ENCODE measurements at regions not wholly inside any gene's neighbourhood (a gene's known extent, or its start where the extent isn't known, plus 50 kb on each side); places are given as distances from the start of the nearest gene placed in this dataset.

DNA sequence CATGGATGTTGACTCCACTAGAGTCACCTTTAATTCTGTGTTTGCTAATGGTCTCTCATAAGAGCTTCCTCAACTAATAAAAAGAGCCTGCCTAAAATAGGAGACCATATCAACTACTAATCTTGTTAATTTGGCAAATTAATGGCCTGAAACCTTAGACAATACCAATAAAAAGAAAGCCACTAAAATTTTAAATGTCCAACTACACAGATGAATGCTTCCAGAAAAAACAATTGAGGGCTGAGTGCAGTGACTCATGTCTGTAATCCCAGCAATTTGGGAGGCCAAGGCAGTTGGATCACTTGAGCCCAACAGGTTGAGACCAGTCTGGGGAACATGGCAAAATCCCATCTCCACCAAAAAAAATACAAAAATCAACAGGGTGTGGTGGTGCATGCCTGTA is 230.9 kb downstream of the NSUN3 start:
- Mint-ChIP-seq H3K9me3 (no peaks in the 10 kb centered on the region), H3K4me3 (no peak overlapping the region), H3K27me3 (ENCODE audit: low read depth) (no peaks in the 10 kb centered on the region), H3K27ac (no peak overlapping the region), H3K36me3 (ENCODE audit: low read depth) (no peaks in the 10 kb centered on the region), H3K4me1 (ENCODE audit: low read depth) (no peaks in the 10 kb centered on the region)
- DNase-seq (ENCODE audit: low spot score) = no peak

DNA sequence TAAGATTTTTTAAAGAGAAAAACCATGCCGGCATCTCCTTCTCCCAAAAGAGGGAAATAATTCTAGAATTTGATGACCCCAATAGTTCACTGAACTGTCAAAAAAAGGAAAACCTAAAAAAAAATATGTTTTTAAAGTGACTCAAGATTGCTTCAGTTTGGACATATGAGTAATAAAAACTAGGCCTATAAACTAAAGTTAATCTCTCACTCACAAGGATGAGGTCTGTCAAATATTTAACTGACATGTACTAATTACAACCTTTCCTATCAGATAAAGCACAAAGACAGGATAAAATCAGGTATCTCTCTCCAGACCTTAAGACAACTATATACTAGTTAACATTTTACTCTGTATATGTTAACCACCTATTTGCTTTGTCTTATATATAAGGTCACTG is 231.9 kb downstream of the NSUN3 start:
- Mint-ChIP-seq H3K4me3 (no peak overlapping the region), H3K27ac (no peak overlapping the region), H3K27me3 (ENCODE audit: low read depth) (no peaks in the 10 kb centered on the region), H3K4me1 (ENCODE audit: low read depth) (no peaks in the 10 kb centered on the region), H3K36me3 (ENCODE audit: low read depth) (no peaks in the 10 kb centered on the region), H3K9me3 (no peaks in the 10 kb centered on the region)
- DNase-seq (ENCODE audit: low spot score) = no peak

DNA sequence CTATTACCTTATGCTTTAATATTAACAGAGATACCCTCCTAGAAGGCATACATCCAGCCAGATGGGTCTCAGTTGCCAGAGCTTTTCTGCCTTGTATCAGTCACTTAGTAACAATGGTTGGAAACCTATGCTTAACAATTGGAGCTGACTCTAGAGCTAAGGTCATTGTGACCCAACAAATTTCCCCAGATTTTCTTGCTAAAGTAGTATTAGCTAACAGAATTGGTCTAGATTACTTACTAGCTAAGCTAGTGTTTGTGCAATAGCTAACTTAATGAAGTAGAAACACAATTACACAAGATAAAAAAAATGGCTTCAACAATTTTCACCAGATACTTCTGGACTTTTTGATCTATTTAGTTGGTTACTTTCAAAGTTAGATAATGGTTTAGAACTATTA is 236.9 kb downstream of the NSUN3 start:
- DNase-seq (ENCODE audit: low spot score) = no peak
- Mint-ChIP-seq H3K4me1 (ENCODE audit: low read depth) (no peaks in the 10 kb centered on the region), H3K36me3 (ENCODE audit: low read depth) (no peaks in the 10 kb centered on the region), H3K27ac (no peak overlapping the region), H3K27me3 (ENCODE audit: low read depth) (no peaks in the 10 kb centered on the region), H3K9me3 (no peaks in the 10 kb centered on the region), H3K4me3 (no peak overlapping the region)

DNA sequence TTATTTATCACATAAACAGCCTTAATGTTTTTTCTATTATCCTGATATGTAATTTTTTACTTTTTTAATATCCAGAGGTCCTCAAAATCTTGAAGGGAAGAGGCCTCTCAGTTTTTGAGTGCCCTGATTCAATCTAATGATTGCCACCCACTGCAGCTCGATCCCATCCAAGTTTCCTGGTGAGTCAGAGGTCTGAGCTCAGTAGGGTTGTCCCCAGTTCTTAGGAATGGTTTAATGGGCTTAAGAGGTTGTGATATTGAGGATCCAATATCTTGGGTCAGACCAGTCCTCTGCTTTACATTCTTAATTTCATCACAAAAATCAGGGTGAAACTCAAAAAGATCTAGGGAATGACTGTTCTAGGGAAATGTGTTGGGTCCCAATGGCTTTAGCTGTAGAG is 238.5 kb downstream of the NSUN3 start:
- Mint-ChIP-seq H3K27me3 (ENCODE audit: low read depth) (no peaks in the 10 kb centered on the region), H3K4me1 (ENCODE audit: low read depth) (no peaks in the 10 kb centered on the region), H3K27ac (no peak overlapping the region), H3K4me3 (no peak overlapping the region), H3K9me3 (no peaks in the 10 kb centered on the region), H3K36me3 (ENCODE audit: low read depth) (no peaks in the 10 kb centered on the region)
- DNase-seq (ENCODE audit: low spot score) = no peak

DNA sequence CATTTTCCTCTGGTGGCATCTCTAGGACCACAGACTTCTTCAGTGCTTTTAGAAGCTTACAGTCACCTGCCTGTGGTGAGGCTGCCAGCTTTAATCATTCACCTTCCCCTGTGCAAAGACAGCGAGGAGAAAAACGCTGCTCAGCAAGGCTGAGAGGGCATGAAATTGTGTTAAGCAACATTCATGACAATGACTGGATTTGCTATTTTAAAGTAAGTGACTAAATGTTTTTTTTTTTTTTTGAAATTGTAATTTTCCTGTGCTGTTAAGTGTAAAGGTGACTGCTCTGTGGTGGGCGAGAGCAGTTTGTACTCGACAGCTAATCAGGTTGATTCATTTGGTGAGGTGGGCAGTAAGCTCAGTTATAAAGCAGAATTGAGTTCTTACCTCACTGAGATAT is 240.4 kb downstream of the NSUN3 start:
- H3K27me3 Mint-ChIP-seq (ENCODE audit: low read depth) = no peaks in the 10 kb centered on the region
- no peak overlapping the region for H3K27ac Mint-ChIP-seq
- no peak for DNase-seq (ENCODE audit: low spot score)
- H3K9me3 Mint-ChIP-seq = no peaks in the 10 kb centered on the region
- H3K36me3 Mint-ChIP-seq (ENCODE audit: low read depth) = no peaks in the 10 kb centered on the region
- H3K4me1 Mint-ChIP-seq (ENCODE audit: low read depth) = no peaks in the 10 kb centered on the region
- no peak overlapping the region for H3K4me3 Mint-ChIP-seq

DNA sequence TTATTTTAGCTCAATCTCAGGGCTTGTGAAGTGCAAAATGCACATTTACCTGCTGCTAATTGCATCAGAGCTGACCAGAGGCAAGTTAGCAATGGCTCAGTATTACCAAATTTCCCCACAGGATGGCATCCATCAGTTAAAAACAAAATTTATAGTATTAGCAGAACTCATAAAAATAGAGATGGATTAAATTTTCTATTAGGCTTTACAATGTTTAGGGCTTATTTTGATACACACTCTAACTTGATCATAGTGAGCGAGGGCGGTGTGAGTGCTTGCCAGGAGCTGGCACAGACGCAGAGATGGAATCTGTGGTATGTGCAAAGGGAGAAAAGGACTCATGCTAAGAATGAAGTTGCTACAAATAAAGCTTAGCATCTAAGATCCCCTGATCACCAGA is 241.0 kb downstream of the NSUN3 start:
- Mint-ChIP-seq H3K27me3 (ENCODE audit: low read depth) (no peaks in the 10 kb centered on the region), H3K27ac (no peak overlapping the region), H3K4me3 (no peak overlapping the region), H3K9me3 (no peaks in the 10 kb centered on the region), H3K36me3 (ENCODE audit: low read depth) (no peaks in the 10 kb centered on the region), H3K4me1 (ENCODE audit: low read depth) (no peaks in the 10 kb centered on the region)
- DNase-seq (ENCODE audit: low spot score) = no peak

DNA sequence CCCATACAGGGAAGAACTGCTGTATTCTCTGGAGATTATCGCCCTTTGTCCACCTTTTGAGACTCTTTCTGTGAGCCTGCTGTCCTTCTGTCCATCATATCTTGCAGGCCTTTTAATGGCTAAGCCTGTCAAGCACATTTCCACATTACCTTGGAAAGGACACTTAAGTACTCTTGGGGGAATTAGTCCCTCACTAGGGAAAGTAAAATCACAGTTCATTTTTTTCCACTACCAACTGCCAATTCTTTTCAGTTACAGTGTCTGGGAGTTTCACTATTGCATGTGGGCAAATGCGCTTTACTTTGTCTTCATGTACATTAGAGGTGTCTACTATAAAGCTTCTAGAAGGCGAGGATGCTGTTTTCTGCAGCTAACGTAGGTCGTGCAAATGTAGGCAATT is 242.1 kb downstream of the NSUN3 start:
- no peaks in the 10 kb centered on the region for H3K36me3 Mint-ChIP-seq (ENCODE audit: low read depth)
- no peak overlapping the region for H3K27ac Mint-ChIP-seq
- DNase-seq (ENCODE audit: low spot score) = no peak
- H3K9me3 Mint-ChIP-seq = no peaks in the 10 kb centered on the region
- no peaks in the 10 kb centered on the region for H3K27me3 Mint-ChIP-seq (ENCODE audit: low read depth)
- no peak overlapping the region for H3K4me3 Mint-ChIP-seq
- no peaks in the 10 kb centered on the region for H3K4me1 Mint-ChIP-seq (ENCODE audit: low read depth)

DNA sequence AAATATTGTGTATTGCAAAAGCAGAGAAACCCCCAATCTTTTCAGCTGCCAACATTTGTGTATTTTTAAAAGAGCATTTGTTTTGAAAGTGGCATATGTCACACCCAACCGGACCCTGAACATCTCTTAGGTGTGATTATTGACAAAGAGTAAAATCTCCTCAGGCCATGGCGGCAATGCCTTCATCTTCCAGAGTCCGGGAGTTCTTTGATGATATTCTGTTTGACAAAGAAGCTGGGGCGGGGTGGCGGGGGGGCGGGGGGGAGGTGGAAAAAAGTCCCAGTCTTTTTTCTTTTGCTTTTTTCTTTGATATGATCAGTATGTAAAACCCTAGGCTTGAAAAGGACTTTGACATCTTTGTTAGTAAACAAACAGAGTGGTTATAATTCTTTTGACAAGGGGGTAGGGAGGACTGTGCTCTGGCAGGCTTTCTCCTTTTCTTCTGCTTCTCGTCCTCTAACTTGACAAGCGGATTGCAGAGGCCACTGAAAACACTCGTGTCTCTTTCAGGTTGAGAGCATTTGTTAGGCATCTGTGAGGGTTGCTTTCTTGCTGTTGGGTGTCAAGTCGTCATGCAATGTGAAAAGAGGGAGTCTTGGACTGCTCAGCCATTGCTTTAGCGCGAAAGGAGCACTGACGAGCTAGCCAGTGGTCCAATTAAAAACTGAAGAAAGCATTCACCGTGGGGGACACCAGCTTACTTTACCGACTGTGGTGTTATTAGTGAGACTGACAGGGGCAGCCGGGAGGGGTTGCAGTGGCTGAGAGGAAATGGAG is 243.2 kb downstream of the NSUN3 start:
- Mint-ChIP-seq H3K4me1 (ENCODE audit: low read depth) (no peaks in the 10 kb centered on the region), H3K27me3 (ENCODE audit: low read depth) (no peaks in the 10 kb centered on the region), H3K4me3 (no peak overlapping the region), H3K9me3 (no peaks in the 10 kb centered on the region), H3K27ac (no peak overlapping the region), H3K36me3 (ENCODE audit: low read depth) (no peaks in the 10 kb centered on the region)
- no peak for DNase-seq (ENCODE audit: low spot score)

DNA sequence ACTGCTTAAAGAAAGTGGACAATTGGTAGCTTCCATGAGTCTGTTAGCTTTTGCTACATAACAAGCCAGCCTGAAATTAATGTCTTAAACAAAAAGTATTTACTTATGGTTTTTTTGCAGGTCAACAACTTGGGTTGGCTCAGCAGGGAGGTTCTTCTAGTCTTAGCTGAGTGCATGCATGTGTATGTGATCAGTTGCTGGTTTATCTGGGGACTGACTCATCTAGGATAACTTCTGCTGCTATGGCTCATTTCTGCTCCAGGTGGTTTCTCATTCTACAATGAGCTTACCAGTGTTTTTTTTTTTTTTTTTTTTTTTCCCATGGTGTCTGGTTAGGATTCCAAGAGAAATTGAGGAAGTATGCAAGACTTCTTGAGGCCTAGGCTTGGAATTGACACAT is 244.7 kb downstream of the NSUN3 start:
- H3K4me1 Mint-ChIP-seq (ENCODE audit: low read depth) = no peaks in the 10 kb centered on the region
- no peak for DNase-seq (ENCODE audit: low spot score)
- no peaks in the 10 kb centered on the region for H3K27me3 Mint-ChIP-seq (ENCODE audit: low read depth)
- no peaks in the 10 kb centered on the region for H3K9me3 Mint-ChIP-seq
- no peaks in the 10 kb centered on the region for H3K36me3 Mint-ChIP-seq (ENCODE audit: low read depth)
- H3K27ac Mint-ChIP-seq = no peak overlapping the region
- H3K4me3 Mint-ChIP-seq = no peak overlapping the region

DNA sequence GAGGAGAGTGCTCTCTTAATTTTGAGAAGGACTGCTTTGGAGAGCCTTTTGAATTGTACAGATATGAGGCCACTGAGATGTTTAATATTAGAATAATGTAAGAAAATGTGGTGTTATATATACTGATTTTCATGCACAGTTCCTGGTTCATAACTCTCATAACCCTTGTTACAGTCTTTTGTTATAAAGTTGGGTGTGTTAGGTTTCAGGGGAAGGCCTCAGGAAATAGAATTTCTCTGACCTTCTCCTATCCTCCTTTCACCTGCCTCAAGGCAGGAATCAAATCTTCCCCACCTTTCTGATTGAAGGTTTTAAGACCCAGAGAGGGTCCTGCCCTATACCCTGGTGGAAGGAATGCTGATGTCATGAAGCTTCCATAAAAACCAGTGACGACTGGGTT is 245.9 kb downstream of the NSUN3 start:
- no peaks in the 10 kb centered on the region for H3K36me3 Mint-ChIP-seq (ENCODE audit: low read depth)
- DNase-seq (ENCODE audit: low spot score) = no peak
- no peaks in the 10 kb centered on the region for H3K27me3 Mint-ChIP-seq (ENCODE audit: low read depth)

DNA sequence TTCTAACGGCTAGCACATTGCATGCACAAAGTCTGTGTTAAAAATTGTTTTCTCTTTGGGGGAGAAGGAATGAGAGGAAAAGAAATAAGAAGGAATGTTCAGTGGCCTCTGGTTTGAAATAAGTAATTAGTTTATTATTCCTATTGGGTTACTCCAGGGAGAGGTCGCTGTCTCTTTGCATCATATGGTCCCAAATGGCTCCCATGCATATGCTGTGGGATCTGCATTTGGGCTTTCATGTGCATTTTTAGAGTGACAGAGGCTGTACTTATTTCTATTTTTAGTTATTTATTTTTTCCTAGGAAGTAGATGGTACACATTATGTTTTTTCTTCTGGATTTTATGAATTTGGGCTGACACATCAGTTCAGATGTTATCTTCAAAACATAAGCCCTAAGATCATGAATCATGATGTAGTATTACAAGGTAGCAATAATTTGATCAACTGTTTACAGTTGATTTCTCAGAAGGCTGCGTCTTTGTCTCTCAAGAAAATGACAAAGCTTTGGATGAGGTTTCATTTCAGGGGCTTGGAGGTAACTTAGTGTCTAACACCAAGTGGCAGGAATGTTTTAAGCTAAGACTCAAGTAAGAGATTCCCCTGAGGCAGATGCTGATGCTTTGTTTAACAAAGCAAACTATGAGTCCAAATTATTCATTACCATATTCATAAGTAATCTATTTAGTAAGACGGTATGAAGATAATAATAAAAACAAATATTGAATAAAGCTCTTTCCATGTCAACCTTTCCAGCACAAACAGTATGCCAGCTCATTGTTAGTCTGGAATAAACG is 247.7 kb downstream of the NSUN3 start:
- H3K4me1 Mint-ChIP-seq (ENCODE audit: low read depth) = no peaks in the 10 kb centered on the region
- H3K4me3 Mint-ChIP-seq = no peak overlapping the region

More for the DNA sequence above, 245.9 kb downstream of the NSUN3 start:
- Mint-ChIP-seq H3K4me3 (no peak overlapping the region), H3K4me1 (ENCODE audit: low read depth) (no peaks in the 10 kb centered on the region), H3K9me3 (no peaks in the 10 kb centered on the region), H3K27ac (no peak overlapping the region)

DNA sequence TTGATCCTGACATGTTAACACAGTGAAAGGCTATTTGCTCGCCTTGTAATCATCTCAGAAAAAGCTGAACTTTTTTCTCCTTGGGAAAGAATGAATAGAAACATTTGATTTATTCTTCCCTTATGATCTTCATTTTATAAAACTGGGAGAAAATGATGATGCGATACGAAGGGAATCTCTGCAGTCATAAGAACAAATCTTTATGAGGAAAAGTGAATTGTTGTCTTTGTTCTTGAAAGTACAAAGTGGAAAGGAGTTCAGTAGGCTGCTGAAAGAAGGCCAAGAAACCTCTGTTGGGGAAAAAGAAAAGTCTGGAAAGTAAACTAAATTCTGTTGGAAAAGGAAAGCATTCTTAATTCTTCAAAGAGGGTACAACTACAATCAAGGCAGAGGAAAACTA is 248.8 kb downstream of the NSUN3 start:
- no peaks in the 10 kb centered on the region for H3K4me1 Mint-ChIP-seq (ENCODE audit: low read depth)
- no peak overlapping the region for H3K4me3 Mint-ChIP-seq
- DNase-seq (ENCODE audit: low spot score) = no peak
- H3K9me3 Mint-ChIP-seq = no peaks in the 10 kb centered on the region
- H3K27me3 Mint-ChIP-seq (ENCODE audit: low read depth) = no peaks in the 10 kb centered on the region
- no peaks in the 10 kb centered on the region for H3K36me3 Mint-ChIP-seq (ENCODE audit: low read depth)
- no peak overlapping the region for H3K27ac Mint-ChIP-seq

More for the DNA sequence above, 247.7 kb downstream of the NSUN3 start:
- no peaks in the 10 kb centered on the region for H3K27me3 Mint-ChIP-seq (ENCODE audit: low read depth)
- H3K27ac Mint-ChIP-seq = no peak overlapping the region
- H3K9me3 Mint-ChIP-seq = no peaks in the 10 kb centered on the region
- no peak for DNase-seq (ENCODE audit: low spot score)
- H3K36me3 Mint-ChIP-seq (ENCODE audit: low read depth) = no peaks in the 10 kb centered on the region

DNA sequence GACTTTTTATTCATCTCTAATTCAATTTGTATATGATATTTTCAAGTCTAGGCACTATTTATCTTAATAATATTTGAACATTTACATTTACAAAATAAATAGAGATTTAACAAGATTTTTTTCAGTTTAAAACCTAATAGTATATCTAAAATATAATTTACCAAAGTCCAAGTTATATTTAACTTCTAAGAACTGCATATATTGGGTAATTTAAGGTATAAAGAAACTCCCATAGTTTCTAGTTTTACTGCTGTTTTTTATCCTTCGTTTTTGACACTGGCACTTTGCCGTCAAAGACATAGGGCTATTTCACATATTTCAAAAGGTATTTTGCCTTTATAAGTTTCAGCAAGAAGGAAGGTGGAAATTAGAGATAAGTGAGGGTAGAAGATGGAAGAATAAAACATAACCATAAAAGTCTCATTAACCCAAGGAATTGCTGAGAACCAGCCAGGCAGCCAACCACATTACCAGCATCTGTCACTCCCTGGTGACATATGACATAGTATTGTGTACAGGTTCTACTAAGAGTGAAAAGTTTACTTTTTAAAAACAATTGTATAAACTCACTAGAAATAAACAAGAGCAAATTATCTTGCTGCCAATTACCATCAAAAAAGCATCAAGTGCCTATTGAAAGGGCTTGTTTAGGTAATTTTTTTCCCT is 251.5 kb downstream of the NSUN3 start:
- no peak overlapping the region for H3K27ac Mint-ChIP-seq

DNA sequence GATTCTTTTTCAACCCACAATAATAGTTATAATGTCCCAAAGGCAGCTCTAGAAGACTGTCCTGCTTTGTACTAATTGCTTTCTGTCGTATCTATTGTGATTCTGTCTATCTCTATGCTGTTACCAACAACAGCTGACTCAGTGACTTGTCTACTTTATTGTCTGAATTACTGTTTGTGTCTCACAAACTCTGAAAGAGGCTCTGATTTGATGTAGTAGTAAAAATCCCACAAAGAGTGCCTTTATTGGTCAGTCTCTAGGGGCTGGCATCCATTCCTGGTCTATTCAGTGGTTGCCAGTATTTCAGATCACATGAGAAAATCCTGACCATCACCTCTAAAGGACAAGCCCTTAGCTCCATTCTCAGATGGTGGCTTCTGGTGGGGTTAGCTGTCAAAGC is 254.2 kb downstream of the NSUN3 start:
- no peaks in the 10 kb centered on the region for H3K27me3 Mint-ChIP-seq (ENCODE audit: low read depth)
- no peak overlapping the region for H3K4me3 Mint-ChIP-seq

More for the DNA sequence above, 251.5 kb downstream of the NSUN3 start:
- H3K36me3 Mint-ChIP-seq (ENCODE audit: low read depth) = no peaks in the 10 kb centered on the region
- H3K9me3 Mint-ChIP-seq = no peaks in the 10 kb centered on the region
- no peak for DNase-seq (ENCODE audit: low spot score)
- H3K4me1 Mint-ChIP-seq (ENCODE audit: low read depth) = no peaks in the 10 kb centered on the region
- no peaks in the 10 kb centered on the region for H3K27me3 Mint-ChIP-seq (ENCODE audit: low read depth)
- H3K4me3 Mint-ChIP-seq = no peak overlapping the region

More for the DNA sequence above, 254.2 kb downstream of the NSUN3 start:
- no peaks in the 10 kb centered on the region for H3K4me1 Mint-ChIP-seq (ENCODE audit: low read depth)
- H3K27ac Mint-ChIP-seq = no peak overlapping the region
- H3K9me3 Mint-ChIP-seq = peaks cover 3% of the 10 kb centered on the region
- no peaks in the 10 kb centered on the region for H3K36me3 Mint-ChIP-seq (ENCODE audit: low read depth)
- DNase-seq (ENCODE audit: low spot score) = no peak

Measured in T-helper 2 cell treated with Interferon-gamma antibody and Interleukin-4, amounts not matched to agents 5 μg/mL and 100 μg/mL, for 36 hours (primary cell).